ENCODE measurements at regions not wholly inside any gene's neighbourhood (a gene's known extent, or its start where the extent isn't known, plus 50 kb on each side); places are given as distances from the start of the nearest gene placed in this dataset.

- TF ChIP-seq MAX (IDR thresholded peaks at IDR 0.05; ENCODE audit: insufficient read depth, insufficient read length) (no peak), CTCF (IDR thresholded peaks at IDR 0.05; ENCODE audit: extremely low read depth in 1 of 2, insufficient read depth in 1 of 2, low read depth in 1 of 2, low read length in 2 of 2) (no peak), FOS (IDR thresholded peaks at IDR 0.05; ENCODE audit: borderline replicate concordance, insufficient read depth, low read length) (no peak), JUN (IDR thresholded peaks at IDR 0.05; ENCODE audit: borderline replicate concordance, insufficient read depth, insufficient read length, low read depth) (no peak)
These were observed 244.1 kb upstream of the ZNF385D start for GRCh38 chr3:21995079-21995607.

All from endothelial cell of umbilical vein (primary cell).